ENCODE measurements at regions not wholly inside any gene's neighbourhood (a gene's known extent, or its start where the extent isn't known, plus 50 kb on each side); places are given as distances from the start of the nearest gene placed in this dataset.

- H3K36me3 Mint-ChIP-seq (ENCODE audit: insufficient read depth): no peaks in the 10 kb centered on the region
- peaks cover 9% of the 10 kb centered on the region for H3K27me3 Mint-ChIP-seq
- no peaks in the 10 kb centered on the region for H3K4me1 Mint-ChIP-seq (ENCODE audit: low read depth)
- H3K27ac Mint-ChIP-seq: no peak overlapping the region
- DNase-seq (ENCODE audit: low spot score, unreplicated experiment): no peak
- no peak overlapping the region for H3K4me3 Mint-ChIP-seq (ENCODE audit: low read depth)
- no peak for TF ChIP-seq CTCF (IDR thresholded peaks at IDR 0.05; ENCODE audit: unreplicated experiment)
- peaks cover 4% of the 10 kb centered on the region for H3K9me3 Mint-ChIP-seq (ENCODE audit: low read depth)
These were observed 75.8 kb upstream of the ACAN start for GRCh38 chr15:88727439-88727838.

GRCh38 chr15:88729581-88729980, 73.7 kb upstream of the ACAN start:
- H3K9me3 Mint-ChIP-seq (ENCODE audit: low read depth): no peaks in the 10 kb centered on the region
- H3K27me3 Mint-ChIP-seq: peaks cover 9% of the 10 kb centered on the region
- DNase-seq (ENCODE audit: low spot score, unreplicated experiment): no peak
- H3K4me3 Mint-ChIP-seq (ENCODE audit: low read depth): no peak overlapping the region
- no peak overlapping the region for H3K27ac Mint-ChIP-seq
- H3K4me1 Mint-ChIP-seq (ENCODE audit: low read depth): no peaks in the 10 kb centered on the region
- TF ChIP-seq CTCF (IDR thresholded peaks at IDR 0.05; ENCODE audit: unreplicated experiment): no peak
- H3K36me3 Mint-ChIP-seq (ENCODE audit: insufficient read depth): no peaks in the 10 kb centered on the region

GRCh38 chr15:88730751-88731150, 72.5 kb upstream of the ACAN start:
- DNase-seq (ENCODE audit: low spot score, unreplicated experiment): no peak
- Mint-ChIP-seq H3K27ac (no peak overlapping the region), H3K9me3 (ENCODE audit: low read depth) (no peaks in the 10 kb centered on the region), H3K36me3 (ENCODE audit: insufficient read depth) (no peaks in the 10 kb centered on the region), H3K27me3 (peaks cover 9% of the 10 kb centered on the region), H3K4me3 (ENCODE audit: low read depth) (no peak overlapping the region), H3K4me1 (ENCODE audit: low read depth) (no peaks in the 10 kb centered on the region)
- no peak for TF ChIP-seq CTCF (IDR thresholded peaks at IDR 0.05; ENCODE audit: unreplicated experiment)

- Mint-ChIP-seq H3K4me3 (ENCODE audit: low read depth) (no peak overlapping the region), H3K9me3 (ENCODE audit: low read depth) (no peaks in the 10 kb centered on the region), H3K27ac (no peak overlapping the region), H3K27me3 (peaks cover 4% of the 10 kb centered on the region), H3K4me1 (ENCODE audit: low read depth) (peaks cover 2% of the 10 kb centered on the region), H3K36me3 (ENCODE audit: insufficient read depth) (no peaks in the 10 kb centered on the region)
- TF ChIP-seq CTCF (IDR thresholded peaks at IDR 0.05; ENCODE audit: unreplicated experiment): no peak
- DNase-seq (ENCODE audit: low spot score, unreplicated experiment): no peak
These were observed 68.0 kb upstream of the ACAN start for GRCh38 chr15:88735212-88735611.

- H3K36me3 Mint-ChIP-seq (ENCODE audit: insufficient read depth): no peaks in the 10 kb centered on the region
- DNase-seq (ENCODE audit: low spot score, unreplicated experiment): no peak
These were observed 67.0 kb upstream of the ACAN start for GRCh38 chr15:88736204-88736603.

More at GRCh38 chr15:88736204-88736603, 67.0 kb upstream of the ACAN start:
- Mint-ChIP-seq H3K4me1 (ENCODE audit: low read depth) (peaks cover 2% of the 10 kb centered on the region), H3K4me3 (ENCODE audit: low read depth) (no peak overlapping the region), H3K27ac (no peak overlapping the region), H3K27me3 (peaks cover 5% of the 10 kb centered on the region), H3K9me3 (ENCODE audit: low read depth) (no peaks in the 10 kb centered on the region)
- no peak for TF ChIP-seq CTCF (IDR thresholded peaks at IDR 0.05; ENCODE audit: unreplicated experiment)

All from progenitor cell of endocrine pancreas (in vitro differentiated cells).